ENCODE measurements at regions not wholly inside any gene's neighbourhood (a gene's known extent, or its start where the extent isn't known, plus 50 kb on each side); places are given as distances from the start of the nearest gene placed in this dataset.

DNA sequence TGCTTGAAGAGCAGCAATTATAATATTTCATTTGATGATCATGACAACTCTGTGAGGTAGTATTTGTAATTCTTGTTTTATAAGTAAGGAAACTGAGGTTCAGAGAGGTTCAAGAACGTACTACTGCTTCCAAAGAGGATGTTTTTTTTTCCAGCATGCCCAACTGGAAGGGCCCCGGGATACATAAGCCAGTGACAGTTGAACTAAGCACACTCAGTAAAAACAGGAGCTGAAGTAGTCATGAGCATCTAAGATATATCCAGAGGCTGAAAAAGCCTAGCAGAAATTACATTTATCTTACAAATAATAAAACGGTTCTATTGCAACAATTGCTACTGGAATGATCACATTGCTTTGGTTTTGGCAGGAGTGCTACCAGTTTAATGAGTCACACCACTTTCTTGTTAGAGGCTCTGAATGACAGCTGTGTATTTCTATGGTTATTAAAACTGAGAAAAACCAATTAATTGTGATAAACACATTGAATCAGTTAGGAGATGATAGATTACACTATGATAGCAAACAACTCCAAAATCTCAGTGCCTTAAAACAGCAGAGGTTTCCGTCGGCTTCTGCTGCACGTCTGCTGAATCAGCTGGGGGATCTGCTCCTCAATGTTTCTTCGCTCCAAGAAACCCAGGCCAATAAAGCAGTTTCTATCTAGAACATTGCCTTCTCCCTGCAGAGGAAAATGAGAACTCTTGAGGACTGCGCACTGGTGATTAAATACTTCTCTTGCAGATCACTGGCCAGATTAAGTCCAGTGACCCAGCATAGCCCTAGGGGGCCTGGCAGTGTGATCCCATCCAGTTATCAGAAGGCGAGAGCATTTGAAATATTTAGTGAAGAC, 522.7 kb downstream of the PLPP3 start (continued):
- TF ChIP-seq, protein P1, sequence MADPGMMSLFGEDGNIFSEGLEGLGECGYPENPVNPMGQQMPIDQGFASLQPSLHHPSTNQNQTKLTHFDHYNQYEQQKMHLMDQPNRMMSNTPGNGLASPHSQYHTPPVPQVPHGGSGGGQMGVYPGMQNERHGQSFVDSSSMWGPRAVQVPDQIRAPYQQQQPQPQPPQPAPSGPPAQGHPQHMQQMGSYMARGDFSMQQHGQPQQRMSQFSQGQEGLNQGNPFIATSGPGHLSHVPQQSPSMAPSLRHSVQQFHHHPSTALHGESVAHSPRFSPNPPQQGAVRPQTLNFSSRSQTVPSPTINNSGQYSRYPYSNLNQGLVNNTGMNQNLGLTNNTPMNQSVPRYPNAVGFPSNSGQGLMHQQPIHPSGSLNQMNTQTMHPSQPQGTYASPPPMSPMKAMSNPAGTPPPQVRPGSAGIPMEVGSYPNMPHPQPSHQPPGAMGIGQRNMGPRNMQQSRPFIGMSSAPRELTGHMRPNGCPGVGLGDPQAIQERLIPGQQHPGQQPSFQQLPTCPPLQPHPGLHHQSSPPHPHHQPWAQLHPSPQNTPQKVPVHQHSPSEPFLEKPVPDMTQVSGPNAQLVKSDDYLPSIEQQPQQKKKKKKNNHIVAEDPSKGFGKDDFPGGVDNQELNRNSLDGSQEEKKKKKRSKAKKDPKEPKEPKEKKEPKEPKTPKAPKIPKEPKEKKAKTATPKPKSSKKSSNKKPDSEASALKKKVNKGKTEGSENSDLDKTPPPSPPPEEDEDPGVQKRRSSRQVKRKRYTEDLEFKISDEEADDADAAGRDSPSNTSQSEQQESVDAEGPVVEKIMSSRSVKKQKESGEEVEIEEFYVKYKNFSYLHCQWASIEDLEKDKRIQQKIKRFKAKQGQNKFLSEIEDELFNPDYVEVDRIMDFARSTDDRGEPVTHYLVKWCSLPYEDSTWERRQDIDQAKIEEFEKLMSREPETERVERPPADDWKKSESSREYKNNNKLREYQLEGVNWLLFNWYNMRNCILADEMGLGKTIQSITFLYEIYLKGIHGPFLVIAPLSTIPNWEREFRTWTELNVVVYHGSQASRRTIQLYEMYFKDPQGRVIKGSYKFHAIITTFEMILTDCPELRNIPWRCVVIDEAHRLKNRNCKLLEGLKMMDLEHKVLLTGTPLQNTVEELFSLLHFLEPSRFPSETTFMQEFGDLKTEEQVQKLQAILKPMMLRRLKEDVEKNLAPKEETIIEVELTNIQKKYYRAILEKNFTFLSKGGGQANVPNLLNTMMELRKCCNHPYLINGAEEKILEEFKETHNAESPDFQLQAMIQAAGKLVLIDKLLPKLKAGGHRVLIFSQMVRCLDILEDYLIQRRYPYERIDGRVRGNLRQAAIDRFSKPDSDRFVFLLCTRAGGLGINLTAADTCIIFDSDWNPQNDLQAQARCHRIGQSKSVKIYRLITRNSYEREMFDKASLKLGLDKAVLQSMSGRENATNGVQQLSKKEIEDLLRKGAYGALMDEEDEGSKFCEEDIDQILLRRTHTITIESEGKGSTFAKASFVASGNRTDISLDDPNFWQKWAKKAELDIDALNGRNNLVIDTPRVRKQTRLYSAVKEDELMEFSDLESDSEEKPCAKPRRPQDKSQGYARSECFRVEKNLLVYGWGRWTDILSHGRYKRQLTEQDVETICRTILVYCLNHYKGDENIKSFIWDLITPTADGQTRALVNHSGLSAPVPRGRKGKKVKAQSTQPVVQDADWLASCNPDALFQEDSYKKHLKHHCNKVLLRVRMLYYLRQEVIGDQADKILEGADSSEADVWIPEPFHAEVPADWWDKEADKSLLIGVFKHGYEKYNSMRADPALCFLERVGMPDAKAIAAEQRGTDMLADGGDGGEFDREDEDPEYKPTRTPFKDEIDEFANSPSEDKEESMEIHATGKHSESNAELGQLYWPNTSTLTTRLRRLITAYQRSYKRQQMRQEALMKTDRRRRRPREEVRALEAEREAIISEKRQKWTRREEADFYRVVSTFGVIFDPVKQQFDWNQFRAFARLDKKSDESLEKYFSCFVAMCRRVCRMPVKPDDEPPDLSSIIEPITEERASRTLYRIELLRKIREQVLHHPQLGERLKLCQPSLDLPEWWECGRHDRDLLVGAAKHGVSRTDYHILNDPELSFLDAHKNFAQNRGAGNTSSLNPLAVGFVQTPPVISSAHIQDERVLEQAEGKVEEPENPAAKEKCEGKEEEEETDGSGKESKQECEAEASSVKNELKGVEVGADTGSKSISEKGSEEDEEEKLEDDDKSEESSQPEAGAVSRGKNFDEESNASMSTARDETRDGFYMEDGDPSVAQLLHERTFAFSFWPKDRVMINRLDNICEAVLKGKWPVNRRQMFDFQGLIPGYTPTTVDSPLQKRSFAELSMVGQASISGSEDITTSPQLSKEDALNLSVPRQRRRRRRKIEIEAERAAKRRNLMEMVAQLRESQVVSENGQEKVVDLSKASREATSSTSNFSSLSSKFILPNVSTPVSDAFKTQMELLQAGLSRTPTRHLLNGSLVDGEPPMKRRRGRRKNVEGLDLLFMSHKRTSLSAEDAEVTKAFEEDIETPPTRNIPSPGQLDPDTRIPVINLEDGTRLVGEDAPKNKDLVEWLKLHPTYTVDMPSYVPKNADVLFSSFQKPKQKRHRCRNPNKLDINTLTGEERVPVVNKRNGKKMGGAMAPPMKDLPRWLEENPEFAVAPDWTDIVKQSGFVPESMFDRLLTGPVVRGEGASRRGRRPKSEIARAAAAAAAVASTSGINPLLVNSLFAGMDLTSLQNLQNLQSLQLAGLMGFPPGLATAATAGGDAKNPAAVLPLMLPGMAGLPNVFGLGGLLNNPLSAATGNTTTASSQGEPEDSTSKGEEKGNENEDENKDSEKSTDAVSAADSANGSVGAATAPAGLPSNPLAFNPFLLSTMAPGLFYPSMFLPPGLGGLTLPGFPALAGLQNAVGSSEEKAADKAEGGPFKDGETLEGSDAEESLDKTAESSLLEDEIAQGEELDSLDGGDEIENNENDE (IDR thresholded peaks at IDR 0.05; ENCODE audit: insufficient replicate concordance, low read length): no peak
- TF ChIP-seq POLR2A (IDR thresholded peaks at IDR 0.05; ENCODE audit: control extremely low read depth in 1 of 2, low read depth in 2 of 2, low read length in 2 of 2) (no peak), TBP (IDR thresholded peaks at IDR 0.05; ENCODE audit: low read depth, low read length) (no peak), TAF1 (IDR thresholded peaks at IDR 0.05; ENCODE audit: low read depth, low read length) (no peak), EGR1 (IDR thresholded peaks at IDR 0.05; ENCODE audit: borderline replicate concordance, low read depth, low read length) (no peak)
- TF ChIP-seq, protein P2, sequence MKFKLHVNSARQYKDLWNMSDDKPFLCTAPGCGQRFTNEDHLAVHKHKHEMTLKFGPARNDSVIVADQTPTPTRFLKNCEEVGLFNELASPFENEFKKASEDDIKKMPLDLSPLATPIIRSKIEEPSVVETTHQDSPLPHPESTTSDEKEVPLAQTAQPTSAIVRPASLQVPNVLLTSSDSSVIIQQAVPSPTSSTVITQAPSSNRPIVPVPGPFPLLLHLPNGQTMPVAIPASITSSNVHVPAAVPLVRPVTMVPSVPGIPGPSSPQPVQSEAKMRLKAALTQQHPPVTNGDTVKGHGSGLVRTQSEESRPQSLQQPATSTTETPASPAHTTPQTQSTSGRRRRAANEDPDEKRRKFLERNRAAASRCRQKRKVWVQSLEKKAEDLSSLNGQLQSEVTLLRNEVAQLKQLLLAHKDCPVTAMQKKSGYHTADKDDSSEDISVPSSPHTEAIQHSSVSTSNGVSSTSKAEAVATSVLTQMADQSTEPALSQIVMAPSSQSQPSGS (IDR thresholded peaks at IDR 0.05; ENCODE audit: low read length): no peak
